ENCODE measurements at regions not wholly inside any gene's neighbourhood (a gene's known extent, or its start where the extent isn't known, plus 50 kb on each side); places are given as distances from the start of the nearest gene placed in this dataset.
"Not testable (repeated sequence)": the region's sequence is repeated elsewhere in the genome, so short reads cannot be mapped to it uniquely, and the experiment has no call there.

DNA sequence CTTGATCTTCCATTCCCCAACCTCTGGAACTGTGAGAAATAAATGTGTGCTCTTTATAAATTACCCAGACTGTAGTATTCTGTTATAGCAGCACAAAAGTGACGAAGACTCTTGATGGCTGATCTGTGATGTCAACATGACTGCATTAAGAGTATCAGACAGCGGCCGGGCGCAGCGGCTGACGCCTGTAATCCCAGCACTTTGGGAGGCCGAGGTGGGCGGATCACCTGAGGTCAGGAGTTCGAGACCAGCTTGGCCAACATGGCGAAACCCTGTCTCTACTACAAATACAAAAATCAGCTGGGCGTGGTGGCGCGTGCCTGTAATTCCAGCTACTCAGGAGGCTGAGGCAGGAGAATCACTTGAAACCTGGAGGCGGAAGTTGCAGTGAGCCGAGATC is 56.3 kb upstream of the ARL4C start:
- not testable (repeated sequence) for DNase-seq (ENCODE audit: low spot score in 2 of 2); H3K27ac Mint-ChIP-seq; H3K9me3 Mint-ChIP-seq; H3K36me3 Mint-ChIP-seq; ATAC-seq

DNA sequence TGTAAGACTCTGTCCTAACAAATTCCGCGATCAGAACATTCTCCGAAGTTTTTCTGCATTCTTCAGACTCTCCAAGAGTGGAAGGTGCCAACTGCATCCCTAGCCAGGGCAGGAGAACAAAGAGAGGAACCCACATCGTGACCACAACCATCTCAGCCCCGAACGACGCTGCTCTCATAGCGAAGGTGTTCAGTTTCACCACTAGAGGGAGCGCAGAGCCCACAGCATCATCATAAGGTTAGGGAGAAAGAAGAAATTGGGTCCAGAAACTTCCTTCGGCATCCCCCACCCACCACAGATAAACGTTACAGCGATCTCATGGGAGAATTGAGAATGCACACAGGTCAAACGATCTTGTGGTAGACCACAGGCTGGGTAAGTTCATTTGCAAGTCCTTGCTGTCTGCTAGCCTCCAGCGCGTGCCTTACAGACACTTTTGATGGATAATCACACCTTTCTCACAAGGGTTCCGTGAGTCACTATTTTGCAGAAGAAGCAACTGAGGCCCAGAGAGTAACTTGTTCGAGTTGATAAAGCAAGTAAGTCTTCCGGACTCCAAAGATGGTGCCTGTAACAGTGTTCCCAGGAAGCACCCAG is 53.7 kb upstream of the ARL4C start:
- peak in 1 of 2 donors; percentile 45 for DNase-seq (ENCODE audit: low spot score in 2 of 2)
- H3K9me3 Mint-ChIP-seq = peaks cover 0 to 3% of the 10 kb centered on the region in 2 donors
- H3K36me3 Mint-ChIP-seq = no peaks in the 10 kb centered on the region
- H3K27ac Mint-ChIP-seq = no peak overlapping the region
- peak; percentile 77 to 82 for ATAC-seq

DNA sequence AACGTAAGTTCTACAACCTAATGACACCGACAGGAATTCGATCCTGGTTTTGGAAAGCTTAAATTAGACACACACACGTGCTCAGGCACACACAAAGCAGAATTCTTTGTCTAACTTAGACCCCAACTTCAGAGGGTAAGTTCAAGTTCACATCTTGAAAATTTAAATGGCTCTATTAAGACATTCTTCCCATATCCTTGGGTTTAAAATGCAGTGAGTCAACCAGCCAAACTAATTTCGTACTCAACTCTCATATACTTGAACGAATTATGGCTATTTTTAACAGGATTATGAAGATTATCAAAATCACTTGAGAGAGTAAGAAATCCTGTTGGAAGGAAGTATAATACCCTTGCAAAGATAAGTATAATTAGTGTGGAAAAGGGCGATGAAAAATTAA is 53.2 kb upstream of the ARL4C start:
- DNase-seq (ENCODE audit: low spot score in 2 of 2) = no peak
- Mint-ChIP-seq H3K9me3 (peaks cover 0 to 2% of the 10 kb centered on the region in 2 donors), H3K36me3 (no peaks in the 10 kb centered on the region), H3K27ac (no peak overlapping the region)
- ATAC-seq = no peak

DNA sequence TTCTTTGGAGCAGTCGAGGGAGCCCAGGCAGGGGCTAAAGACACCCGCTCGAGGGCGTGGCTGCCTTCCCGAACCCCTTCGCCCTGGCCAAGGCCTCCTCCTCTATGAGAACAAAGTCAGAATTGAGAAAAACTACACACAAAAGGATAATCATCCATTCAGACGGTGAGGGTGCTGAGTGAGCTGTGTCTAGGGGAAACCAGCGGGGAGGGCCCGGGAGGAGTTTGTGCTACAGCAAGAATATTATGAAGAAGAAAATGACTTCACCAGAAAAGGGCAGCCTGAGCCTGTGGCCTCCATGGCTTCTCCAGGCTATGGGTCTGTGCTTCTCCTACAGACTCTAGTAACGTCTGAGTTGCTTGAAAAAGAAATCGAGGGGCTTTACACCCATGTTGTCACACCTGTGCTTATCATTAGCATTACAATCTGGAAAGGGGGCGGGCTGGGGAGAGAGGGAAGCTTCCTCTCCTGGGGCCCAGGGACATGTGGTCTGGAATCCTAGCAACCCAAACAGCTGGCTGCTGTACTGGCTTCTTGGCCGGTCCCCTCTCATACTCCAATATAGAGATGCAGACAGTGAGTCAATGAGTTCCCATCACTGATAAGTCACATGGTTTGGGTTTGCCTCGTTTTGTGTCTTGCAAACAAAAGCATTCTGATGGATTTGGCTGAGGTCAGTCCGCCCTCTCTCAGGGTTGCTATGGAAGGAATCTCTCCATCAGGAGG is 52.0 kb upstream of the ARL4C start:
- no peak overlapping the region for H3K27ac Mint-ChIP-seq
- H3K36me3 Mint-ChIP-seq = no peaks in the 10 kb centered on the region
- ATAC-seq = no peak
- DNase-seq (ENCODE audit: low spot score in 2 of 2) = no peak
- no peaks in the 10 kb centered on the region for H3K9me3 Mint-ChIP-seq

DNA sequence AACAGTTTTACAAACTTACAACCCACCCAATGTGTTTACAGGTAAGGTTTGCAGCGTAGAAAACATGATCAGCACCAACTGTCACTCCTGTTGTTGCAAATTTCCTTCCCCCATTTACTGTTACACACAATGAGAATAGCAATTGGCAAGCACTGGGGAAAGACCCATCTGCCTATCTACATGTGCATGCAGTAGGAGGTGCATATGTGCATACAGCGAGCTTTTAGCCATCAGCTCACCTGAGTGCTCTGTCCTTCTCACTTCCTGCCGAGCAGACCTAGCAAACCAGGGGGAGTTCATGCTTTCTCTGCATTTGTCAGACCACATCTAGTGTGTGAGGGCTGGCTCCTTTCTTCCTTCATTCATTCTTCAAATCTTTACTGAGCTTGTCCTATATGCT is 49.9 kb upstream of the ARL4C start:
- no peaks in the 10 kb centered on the region for H3K36me3 Mint-ChIP-seq
- ATAC-seq = no peak

More for the DNA sequence above, 49.9 kb upstream of the ARL4C start:
- no peak overlapping the region for H3K27ac Mint-ChIP-seq
- H3K9me3 Mint-ChIP-seq = no peaks in the 10 kb centered on the region
- DNase-seq (ENCODE audit: low spot score in 2 of 2) = no peak

Data from activated naive CD4-positive, alpha-beta T cell treated with anti-CD3 and anti-CD28 coated beads, Interleukin-2, amount 50 U/mL, for 72 hours (primary cell).